Muscle of leg (tissue), 3 donors: ENCODE measurements at regions not wholly inside any gene's neighbourhood (a gene's known extent, or its start where the extent isn't known, plus 50 kb on each side); places are given as distances from the start of the nearest gene placed in this dataset.

Source experiments
- DNase-seq: peaks from one replicate; pipeline ENCODE4 v3.0.0; 2013
- H3K27ac ChIP-seq: one replicate; pipeline ENCODE4 v1.5.1; 2013; ENCODE audit warnings: mild to moderate bottlenecking, low read length, control low read depth
- H3K27me3 ChIP-seq: one replicate; pipeline ENCODE4 v1.6.1; 2013; ENCODE audit warnings: low read length; ENCODE audit not compliant: control insufficient read depth, insufficient read depth
- H3K36me3 ChIP-seq: one replicate; pipeline ENCODE4 v1.6.1; 2013; ENCODE audit warnings: low read length; ENCODE audit not compliant: control insufficient read depth, insufficient read depth
- H3K4me1 ChIP-seq: one replicate; pipeline ENCODE4 v1.6.1; 2013; ENCODE audit warnings: low read length; ENCODE audit not compliant: control insufficient read depth, insufficient read depth
- H3K4me3 ChIP-seq: one replicate; pipeline ENCODE4 v1.5.1; 2013; ENCODE audit warnings: low read length, control low read depth
- H3K9me3 ChIP-seq: replicated peaks from 2 replicates; pipeline ENCODE4 v1.6.1; 2013; ENCODE audit warnings: low read depth, low read length; ENCODE audit not compliant: control insufficient read depth
- WGBS: methylation state at CpG from one replicate; pipeline ENCODE4 v1.1.5; 2013; ENCODE audit warnings: missing lambda C conversion rate; ENCODE audit not compliant: insufficient coverage; 5-methylcytosine and 5-hydroxymethylcytosine counted together

GRCh38 chr3:103953796-103954195 is 1412.9 kb upstream of the ALCAM start:
- Histone ChIP-seq H3K9me3 (no peaks in the 10 kb centered on the region), H3K4me1 (no peaks in the 10 kb centered on the region), H3K4me3 (no peak overlapping the region), H3K27me3 (no peaks in the 10 kb centered on the region), H3K27ac (no peak overlapping the region), H3K36me3 (no peaks in the 10 kb centered on the region)
- DNase-seq, result no peak
- WGBS, result no CpG with 5 or more reads among the region's 2 CpGs

GRCh38 chr3:103960819-103961218 is 1405.9 kb upstream of the ALCAM start:
- H3K4me3 ChIP-seq, result no peak overlapping the region
- H3K27me3 ChIP-seq, result no peaks in the 10 kb centered on the region
- no peaks in the 10 kb centered on the region for H3K9me3 ChIP-seq
- DNase-seq, result no peak
- no peaks in the 10 kb centered on the region for H3K36me3 ChIP-seq
- no peak overlapping the region for H3K27ac ChIP-seq
- H3K4me1 ChIP-seq, result no peaks in the 10 kb centered on the region

- no peaks in the 10 kb centered on the region for H3K27me3 ChIP-seq
- no peaks in the 10 kb centered on the region for H3K36me3 ChIP-seq
- H3K9me3 ChIP-seq, result no peaks in the 10 kb centered on the region
- WGBS, result no CpG with 5 or more reads among the region's 2 CpGs
- no peaks in the 10 kb centered on the region for H3K4me1 ChIP-seq
- no peak overlapping the region for H3K27ac ChIP-seq
- no peak for DNase-seq
- H3K4me3 ChIP-seq, result no peak overlapping the region
Measured at GRCh38 chr3:103963599-103963998, 1403.1 kb upstream of the ALCAM start.

GRCh38 chr3:103965764-103966163 is 1400.9 kb upstream of the ALCAM start:
- H3K9me3 ChIP-seq, result no peaks in the 10 kb centered on the region

GRCh38 chr3:103966749-103967148 is 1400.0 kb upstream of the ALCAM start:
- no peaks in the 10 kb centered on the region for H3K36me3 ChIP-seq
- no peaks in the 10 kb centered on the region for H3K4me1 ChIP-seq
- no peak overlapping the region for H3K27ac ChIP-seq
- no peaks in the 10 kb centered on the region for H3K9me3 ChIP-seq
- H3K4me3 ChIP-seq, result no peak overlapping the region
- 100% methylated on average over 3 of the region's 3 CpGs for WGBS
- no peaks in the 10 kb centered on the region for H3K27me3 ChIP-seq
- no peak for DNase-seq

More at GRCh38 chr3:103965764-103966163, 1400.9 kb upstream of the ALCAM start:
- WGBS, result 95% methylated on average over 7 of the region's 9 CpGs
- DNase-seq, result no peak
- H3K4me1 ChIP-seq, result no peaks in the 10 kb centered on the region
- no peaks in the 10 kb centered on the region for H3K27me3 ChIP-seq
- no peak overlapping the region for H3K4me3 ChIP-seq
- no peak overlapping the region for H3K27ac ChIP-seq
- no peaks in the 10 kb centered on the region for H3K36me3 ChIP-seq

- H3K27me3 ChIP-seq, result no peaks in the 10 kb centered on the region
- WGBS, result 100% methylated on average over 1 of the region's 2 CpGs
- H3K4me3 ChIP-seq, result no peak overlapping the region
- no peaks in the 10 kb centered on the region for H3K4me1 ChIP-seq
- DNase-seq, result no peak
- no peaks in the 10 kb centered on the region for H3K9me3 ChIP-seq
- no peak overlapping the region for H3K27ac ChIP-seq
- no peaks in the 10 kb centered on the region for H3K36me3 ChIP-seq
Measured at GRCh38 chr3:103968131-103968530, 1398.6 kb upstream of the ALCAM start.

- DNase-seq, result no peak
- WGBS, result no CpG with 5 or more reads among the region's 1 CpG
Measured at GRCh38 chr3:103968751-103969150, 1398.0 kb upstream of the ALCAM start.

GRCh38 chr3:103976931-103977339 is 1389.8 kb upstream of the ALCAM start:
- Histone ChIP-seq H3K27me3 (no peaks in the 10 kb centered on the region), H3K36me3 (no peaks in the 10 kb centered on the region), H3K9me3 (no peaks in the 10 kb centered on the region), H3K4me1 (no peaks in the 10 kb centered on the region), H3K27ac (no peak overlapping the region), H3K4me3 (no peak overlapping the region)
- no CpG with 5 or more reads among the region's 1 CpG for WGBS
- no peak for DNase-seq

More at GRCh38 chr3:103968751-103969150, 1398.0 kb upstream of the ALCAM start:
- H3K9me3 ChIP-seq, result no peaks in the 10 kb centered on the region
- no peak overlapping the region for H3K4me3 ChIP-seq
- no peaks in the 10 kb centered on the region for H3K27me3 ChIP-seq
- no peak overlapping the region for H3K27ac ChIP-seq
- no peaks in the 10 kb centered on the region for H3K36me3 ChIP-seq
- H3K4me1 ChIP-seq, result no peaks in the 10 kb centered on the region

GRCh38 chr3:103977417-103977816 is 1389.3 kb upstream of the ALCAM start:
- Histone ChIP-seq H3K27ac (no peak overlapping the region), H3K27me3 (no peaks in the 10 kb centered on the region), H3K36me3 (no peaks in the 10 kb centered on the region), H3K4me1 (no peaks in the 10 kb centered on the region), H3K9me3 (no peaks in the 10 kb centered on the region), H3K4me3 (no peak overlapping the region)
- no peak for DNase-seq
- no CpG with 5 or more reads among the region's 2 CpGs for WGBS

GRCh38 chr3:103991461-103992115 is 1375.1 kb upstream of the ALCAM start:
- H3K4me1 ChIP-seq, result no peaks in the 10 kb centered on the region
- 0% methylated on average over 1 of the region's 10 CpGs for WGBS
- no peak overlapping the region for H3K4me3 ChIP-seq
- no peaks in the 10 kb centered on the region for H3K36me3 ChIP-seq
- H3K27me3 ChIP-seq, result no peaks in the 10 kb centered on the region
- H3K27ac ChIP-seq, result no peak overlapping the region
- peaks cover 3% of the 10 kb centered on the region for H3K9me3 ChIP-seq
- DNase-seq, result no peak

- DNase-seq, result no peak
- Histone ChIP-seq H3K4me3 (no peak overlapping the region), H3K27me3 (no peaks in the 10 kb centered on the region), H3K4me1 (no peaks in the 10 kb centered on the region), H3K27ac (no peak overlapping the region), H3K36me3 (no peaks in the 10 kb centered on the region), H3K9me3 (peaks cover 3% of the 10 kb centered on the region)
- WGBS, result 87% methylated on average over 4 of the region's 5 CpGs
Measured at GRCh38 chr3:103992469-103992868, 1374.2 kb upstream of the ALCAM start.
